ENCODE measurements at regions not wholly inside any gene's neighbourhood (a gene's known extent, or its start where the extent isn't known, plus 50 kb on each side); places are given as distances from the start of the nearest gene placed in this dataset.

DNA sequence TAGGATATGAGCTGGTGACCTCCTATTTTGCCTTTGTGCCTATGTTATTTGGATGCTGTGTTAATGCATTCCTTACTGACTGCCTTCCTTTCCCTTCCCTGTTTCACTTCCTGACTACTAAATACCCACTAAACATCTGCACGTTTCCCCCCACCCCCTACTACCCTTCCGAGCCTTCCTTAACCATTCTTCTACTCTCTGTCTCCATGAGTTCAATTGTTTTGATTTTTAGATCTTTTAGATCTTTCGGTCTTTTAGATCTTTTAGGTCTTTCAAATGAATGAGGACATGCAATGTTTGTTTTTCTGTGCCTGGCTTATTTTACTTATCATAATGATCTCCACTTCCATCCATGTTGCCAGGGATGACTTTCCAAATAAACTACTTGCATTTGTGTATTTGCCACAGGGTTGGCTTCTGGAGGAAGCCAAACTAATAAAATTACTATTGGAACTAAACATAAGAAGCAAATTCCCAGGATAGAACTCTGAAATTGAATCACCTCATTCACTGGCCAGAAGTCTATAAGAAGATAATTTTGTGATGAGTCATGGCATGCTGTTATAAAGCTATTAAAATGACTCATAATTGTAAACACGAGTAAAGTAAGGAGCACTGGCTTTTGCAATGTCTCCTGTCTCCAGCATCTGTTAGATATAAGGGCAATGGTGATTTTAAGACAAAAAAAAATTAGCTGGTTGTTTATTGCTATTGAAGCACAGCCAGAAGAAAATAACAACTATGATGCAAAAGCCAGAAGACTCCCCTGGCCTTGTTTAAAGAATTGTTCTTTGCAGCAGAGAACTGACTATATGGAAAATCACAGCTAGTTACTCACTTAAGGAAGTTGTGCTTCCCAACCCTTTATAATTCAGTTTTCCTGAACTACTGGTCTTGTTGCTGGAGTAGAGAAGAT lies 586.3 kb downstream of the LRFN5 start:
- Histone ChIP-seq H3K36me3 (ENCODE audit: control insufficient read depth in 2 of 2, insufficient read depth in 2 of 2, low read length in 1 of 2) (no peaks in the 10 kb centered on the region), H3K9me3 (ENCODE audit: control insufficient read depth in 2 of 2, insufficient read depth in 1 of 2, low read depth in 1 of 2, low read length in 1 of 2) (no peaks in the 10 kb centered on the region), H3K4me3 (ENCODE audit: low read depth in 1 of 2, low read length in 2 of 2) (no peak overlapping the region), H3K27ac (ENCODE audit: low read depth in 2 of 2, low read length in 1 of 2) (no peak overlapping the region), H3K27me3 (ENCODE audit: control insufficient read depth in 1 of 2, insufficient read depth in 2 of 2, low read length in 2 of 2) (no peaks in the 10 kb centered on the region), H3K4me1 (ENCODE audit: control insufficient read depth in 2 of 2, insufficient read depth in 2 of 2, low read length in 1 of 2) (no peaks in the 10 kb centered on the region)
- 36 to 48% methylated on average over 4 of the region's 4 CpGs for WGBS, 2 donors

DNA sequence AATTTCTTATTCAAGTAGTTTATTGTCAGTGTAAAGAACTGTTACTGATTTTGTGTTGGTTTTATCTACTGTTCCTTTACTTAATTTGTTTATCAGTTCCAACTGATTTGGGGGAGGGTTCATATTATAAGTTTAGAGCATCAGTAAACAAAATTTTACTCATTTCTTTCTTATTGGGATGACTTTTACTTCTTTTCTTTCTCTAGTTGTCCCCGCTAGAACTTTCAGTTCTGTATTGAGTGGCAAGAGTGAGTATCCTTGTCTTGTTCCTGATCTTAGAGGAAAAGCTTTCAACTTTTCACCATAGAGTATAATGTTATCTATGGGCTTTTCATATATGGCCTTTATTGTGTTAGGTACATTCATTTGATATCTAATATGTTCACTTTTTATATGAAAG lies 584.1 kb downstream of the LRFN5 start:
- Histone ChIP-seq H3K36me3 (ENCODE audit: control insufficient read depth in 2 of 2, insufficient read depth in 2 of 2, low read length in 1 of 2) (no peaks in the 10 kb centered on the region), H3K9me3 (ENCODE audit: control insufficient read depth in 2 of 2, insufficient read depth in 1 of 2, low read depth in 1 of 2, low read length in 1 of 2) (no peaks in the 10 kb centered on the region), H3K27me3 (ENCODE audit: control insufficient read depth in 1 of 2, insufficient read depth in 2 of 2, low read length in 2 of 2) (no peaks in the 10 kb centered on the region), H3K4me3 (ENCODE audit: low read depth in 1 of 2, low read length in 2 of 2) (no peak overlapping the region), H3K4me1 (ENCODE audit: control insufficient read depth in 2 of 2, insufficient read depth in 2 of 2, low read length in 1 of 2) (no peaks in the 10 kb centered on the region), H3K27ac (ENCODE audit: low read depth in 2 of 2, low read length in 1 of 2) (no peak overlapping the region)
- 86 to 90% methylated on average over 1 of the region's 1 CpG for WGBS, 2 donors

DNA sequence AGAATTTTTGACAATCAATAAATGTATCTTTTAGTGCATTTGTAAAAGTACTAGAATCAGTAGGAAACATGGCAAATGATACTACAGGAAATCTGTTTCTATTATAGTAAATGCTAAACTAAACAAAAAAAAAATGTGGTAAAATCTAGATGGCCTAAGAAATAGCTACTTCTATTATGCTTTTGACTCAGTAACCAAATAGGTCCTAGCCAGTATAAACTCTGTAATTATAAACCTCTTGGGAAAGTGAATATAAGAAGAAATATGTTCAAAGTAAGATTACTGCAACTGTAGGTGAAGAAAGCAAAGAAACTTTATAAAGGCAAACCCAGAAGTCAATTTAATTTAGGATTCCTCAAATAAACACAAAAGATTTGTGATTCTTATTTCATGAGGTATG lies 581.2 kb downstream of the LRFN5 start:
- Histone ChIP-seq H3K4me3 (ENCODE audit: low read depth in 1 of 2, low read length in 2 of 2) (no peak overlapping the region), H3K27me3 (ENCODE audit: control insufficient read depth in 1 of 2, insufficient read depth in 2 of 2, low read length in 2 of 2) (no peaks in the 10 kb centered on the region), H3K36me3 (ENCODE audit: control insufficient read depth in 2 of 2, insufficient read depth in 2 of 2, low read length in 1 of 2) (no peaks in the 10 kb centered on the region), H3K27ac (ENCODE audit: low read depth in 2 of 2, low read length in 1 of 2) (no peak overlapping the region), H3K4me1 (ENCODE audit: control insufficient read depth in 2 of 2, insufficient read depth in 2 of 2, low read length in 1 of 2) (no peaks in the 10 kb centered on the region), H3K9me3 (ENCODE audit: control insufficient read depth in 2 of 2, insufficient read depth in 1 of 2, low read depth in 1 of 2, low read length in 1 of 2) (no peaks in the 10 kb centered on the region)

DNA sequence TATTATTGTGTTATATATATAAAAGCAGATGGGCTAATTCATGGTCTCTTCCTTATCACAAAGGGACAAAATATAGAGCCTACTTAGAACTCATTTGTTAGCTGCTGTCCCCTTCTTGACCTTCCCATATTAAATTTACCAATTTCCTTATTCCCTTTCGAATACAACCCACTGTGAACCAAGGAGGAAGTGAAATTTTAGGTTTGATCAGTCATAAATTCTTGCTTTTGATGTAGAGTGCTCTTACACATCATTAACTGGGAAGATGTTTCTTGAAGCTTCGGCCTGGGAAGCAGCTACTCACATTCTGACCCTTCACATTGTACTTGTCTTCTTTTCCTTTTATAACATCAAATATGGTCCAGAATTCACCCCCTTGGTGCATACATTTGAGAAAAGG lies 579.0 kb downstream of the LRFN5 start:
- H3K4me3 ChIP-seq (ENCODE audit: low read depth in 1 of 2, low read length in 2 of 2): no peak overlapping the region
- no peaks in the 10 kb centered on the region for H3K9me3 ChIP-seq (ENCODE audit: control insufficient read depth in 2 of 2, insufficient read depth in 1 of 2, low read depth in 1 of 2, low read length in 1 of 2)
- no peaks in the 10 kb centered on the region for H3K36me3 ChIP-seq (ENCODE audit: control insufficient read depth in 2 of 2, insufficient read depth in 2 of 2, low read length in 1 of 2)
- 57 to 58% methylated on average over 2 of the region's 2 CpGs for WGBS, 2 donors
- no peaks in the 10 kb centered on the region for H3K4me1 ChIP-seq (ENCODE audit: control insufficient read depth in 2 of 2, insufficient read depth in 2 of 2, low read length in 1 of 2)
- H3K27ac ChIP-seq (ENCODE audit: low read depth in 2 of 2, low read length in 1 of 2): no peak overlapping the region
- H3K27me3 ChIP-seq (ENCODE audit: control insufficient read depth in 1 of 2, insufficient read depth in 2 of 2, low read length in 2 of 2): no peaks in the 10 kb centered on the region

DNA sequence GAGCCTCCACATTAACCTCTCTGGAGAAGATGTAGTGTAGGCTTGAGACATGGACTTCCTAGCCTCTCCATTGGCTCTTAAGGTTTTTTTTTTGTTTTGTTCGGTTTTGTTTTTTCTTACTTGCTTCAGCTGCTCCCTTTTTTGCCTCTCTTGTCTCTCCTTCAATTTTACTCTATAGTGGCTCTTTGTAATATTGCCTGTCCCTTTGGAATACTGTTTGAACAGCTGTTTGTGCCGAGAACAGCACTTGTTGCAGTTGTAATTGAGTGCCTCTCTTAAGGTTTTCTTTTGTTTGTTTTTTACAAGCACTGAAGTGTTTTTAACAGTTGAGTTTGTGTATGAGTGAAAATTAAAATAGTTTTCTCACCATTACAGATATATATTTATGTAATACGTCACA lies 567.7 kb downstream of the LRFN5 start:
- Histone ChIP-seq H3K4me3 (ENCODE audit: low read depth in 1 of 2, low read length in 2 of 2) (no peak overlapping the region), H3K27me3 (ENCODE audit: control insufficient read depth in 1 of 2, insufficient read depth in 2 of 2, low read length in 2 of 2) (no peaks in the 10 kb centered on the region), H3K36me3 (ENCODE audit: control insufficient read depth in 2 of 2, insufficient read depth in 2 of 2, low read length in 1 of 2) (no peaks in the 10 kb centered on the region), H3K4me1 (ENCODE audit: control insufficient read depth in 2 of 2, insufficient read depth in 2 of 2, low read length in 1 of 2) (no peaks in the 10 kb centered on the region), H3K9me3 (ENCODE audit: control insufficient read depth in 2 of 2, insufficient read depth in 1 of 2, low read depth in 1 of 2, low read length in 1 of 2) (no peaks in the 10 kb centered on the region), H3K27ac (ENCODE audit: low read depth in 2 of 2, low read length in 1 of 2) (no peak overlapping the region)
- WGBS, 2 donors: 68 to 72% methylated on average over 3 of the region's 3 CpGs

DNA sequence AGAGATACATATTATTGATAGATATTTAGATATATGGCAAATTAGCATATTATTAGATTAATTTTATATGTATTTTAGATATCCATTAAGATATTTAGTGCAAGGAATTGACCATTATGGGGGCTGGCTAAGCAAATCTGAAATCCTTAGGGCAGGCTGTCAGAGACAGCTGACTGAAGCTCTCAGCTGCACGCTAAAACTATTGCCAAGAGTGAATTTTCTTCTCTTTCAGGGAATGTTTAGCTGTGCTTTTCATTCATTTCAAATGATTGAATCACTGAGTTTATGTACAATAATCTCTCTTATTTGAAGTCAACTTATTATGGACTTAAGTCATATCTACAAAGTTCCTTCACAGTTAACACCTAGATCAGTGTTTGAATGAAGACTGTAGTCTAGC lies 566.5 kb downstream of the LRFN5 start:
- Histone ChIP-seq H3K27me3 (ENCODE audit: control insufficient read depth in 1 of 2, insufficient read depth in 2 of 2, low read length in 2 of 2) (no peaks in the 10 kb centered on the region), H3K9me3 (ENCODE audit: control insufficient read depth in 2 of 2, insufficient read depth in 1 of 2, low read depth in 1 of 2, low read length in 1 of 2) (no peaks in the 10 kb centered on the region), H3K4me3 (ENCODE audit: low read depth in 1 of 2, low read length in 2 of 2) (no peak overlapping the region), H3K4me1 (ENCODE audit: control insufficient read depth in 2 of 2, insufficient read depth in 2 of 2, low read length in 1 of 2) (no peaks in the 10 kb centered on the region), H3K36me3 (ENCODE audit: control insufficient read depth in 2 of 2, insufficient read depth in 2 of 2, low read length in 1 of 2) (no peaks in the 10 kb centered on the region), H3K27ac (ENCODE audit: low read depth in 2 of 2, low read length in 1 of 2) (no peak overlapping the region)
- 81 to 83% methylated on average over 1 of the region's 1 CpG for WGBS, 2 donors

DNA sequence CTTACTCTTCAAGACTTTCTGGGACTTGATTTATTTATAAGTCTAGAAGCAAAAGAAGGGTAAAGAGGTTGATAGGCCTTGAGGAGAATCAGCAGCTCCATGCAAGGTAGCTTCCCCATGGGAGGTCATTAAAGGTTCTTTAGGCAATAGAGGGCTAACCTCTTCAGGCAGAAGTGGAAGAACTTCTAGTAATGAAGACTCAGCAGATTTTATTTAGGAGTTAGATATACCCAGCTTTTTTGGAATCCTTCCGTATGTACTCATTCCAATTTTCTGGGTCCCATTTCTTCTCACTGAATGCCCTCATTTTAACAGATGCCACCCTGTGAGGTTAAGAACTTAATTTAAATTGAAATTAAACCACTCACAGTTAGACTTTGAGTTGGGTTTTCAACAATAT lies 565.6 kb downstream of the LRFN5 start:
- Histone ChIP-seq H3K36me3 (ENCODE audit: control insufficient read depth in 2 of 2, insufficient read depth in 2 of 2, low read length in 1 of 2) (no peaks in the 10 kb centered on the region), H3K4me1 (ENCODE audit: control insufficient read depth in 2 of 2, insufficient read depth in 2 of 2, low read length in 1 of 2) (no peaks in the 10 kb centered on the region), H3K9me3 (ENCODE audit: control insufficient read depth in 2 of 2, insufficient read depth in 1 of 2, low read depth in 1 of 2, low read length in 1 of 2) (no peaks in the 10 kb centered on the region), H3K4me3 (ENCODE audit: low read depth in 1 of 2, low read length in 2 of 2) (no peak overlapping the region), H3K27me3 (ENCODE audit: control insufficient read depth in 1 of 2, insufficient read depth in 2 of 2, low read length in 2 of 2) (no peaks in the 10 kb centered on the region), H3K27ac (ENCODE audit: low read depth in 2 of 2, low read length in 1 of 2) (no peak overlapping the region)
- whole genome bisulfite sequencing, 2 donors: 95 to 98% methylated on average over 1 of the region's 1 CpG

DNA sequence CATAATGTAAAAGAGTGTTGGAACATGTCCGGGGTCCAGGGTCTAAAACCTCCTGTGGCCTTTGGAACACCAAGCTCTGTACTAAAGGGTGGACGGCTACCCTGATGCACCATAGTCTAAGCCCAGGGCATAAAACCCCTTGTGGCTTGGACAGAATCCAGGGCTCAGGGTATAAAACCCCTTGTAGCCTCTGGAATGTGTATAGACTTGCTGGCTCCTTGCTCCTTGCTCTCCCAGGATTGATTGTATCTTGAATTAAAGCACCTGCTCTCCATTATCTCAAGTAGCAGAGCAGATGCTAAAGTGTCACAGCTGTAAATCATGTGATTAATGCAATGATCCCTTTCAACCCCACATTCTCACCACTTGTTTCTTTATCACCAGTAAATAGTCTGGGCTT lies 556.5 kb downstream of the LRFN5 start:
- Histone ChIP-seq H3K27me3 (ENCODE audit: control insufficient read depth in 1 of 2, insufficient read depth in 2 of 2, low read length in 2 of 2) (no peaks in the 10 kb centered on the region), H3K9me3 (ENCODE audit: control insufficient read depth in 2 of 2, insufficient read depth in 1 of 2, low read depth in 1 of 2, low read length in 1 of 2) (peaks cover 0 to 2% of the 10 kb centered on the region in 2 donors), H3K27ac (ENCODE audit: low read depth in 2 of 2, low read length in 1 of 2) (no peak overlapping the region), H3K36me3 (ENCODE audit: control insufficient read depth in 2 of 2, insufficient read depth in 2 of 2, low read length in 1 of 2) (no peaks in the 10 kb centered on the region), H3K4me1 (ENCODE audit: control insufficient read depth in 2 of 2, insufficient read depth in 2 of 2, low read length in 1 of 2) (no peaks in the 10 kb centered on the region), H3K4me3 (ENCODE audit: low read depth in 1 of 2, low read length in 2 of 2) (no peak overlapping the region)
- 81 to 87% methylated on average over 2 of the region's 2 CpGs for WGBS, 2 donors

DNA sequence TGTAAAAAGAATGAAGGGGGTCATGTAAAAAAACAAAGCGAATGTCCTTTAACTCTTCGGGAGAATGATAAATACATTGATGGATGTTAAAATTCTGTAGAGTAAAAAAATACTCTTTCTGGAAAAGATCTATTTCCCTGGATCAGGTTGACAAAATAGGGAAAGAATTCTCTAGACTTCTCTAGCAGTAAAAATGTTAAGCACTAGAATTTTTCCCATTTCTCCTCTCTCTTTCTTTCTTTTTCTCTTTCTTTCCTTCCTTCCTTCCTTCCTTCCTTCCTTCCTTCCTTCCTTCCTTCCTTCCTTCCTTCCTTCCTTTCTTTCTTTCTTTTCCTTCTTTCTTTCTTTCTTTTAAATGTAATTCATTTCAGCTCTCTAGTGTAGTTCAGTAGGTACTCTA lies 552.5 kb downstream of the LRFN5 start:
- Histone ChIP-seq H3K27ac (ENCODE audit: low read depth in 2 of 2, low read length in 1 of 2) (no peak overlapping the region), H3K9me3 (ENCODE audit: control insufficient read depth in 2 of 2, insufficient read depth in 1 of 2, low read depth in 1 of 2, low read length in 1 of 2) (peaks cover 0 to 2% of the 10 kb centered on the region in 2 donors), H3K36me3 (ENCODE audit: control insufficient read depth in 2 of 2, insufficient read depth in 2 of 2, low read length in 1 of 2) (no peaks in the 10 kb centered on the region), H3K4me3 (ENCODE audit: low read depth in 1 of 2, low read length in 2 of 2) (no peak overlapping the region), H3K4me1 (ENCODE audit: control insufficient read depth in 2 of 2, insufficient read depth in 2 of 2, low read length in 1 of 2) (no peaks in the 10 kb centered on the region), H3K27me3 (ENCODE audit: control insufficient read depth in 1 of 2, insufficient read depth in 2 of 2, low read length in 2 of 2) (no peaks in the 10 kb centered on the region)
- WGBS, 2 donors: 92 to 97% methylated on average over 2 of the region's 2 CpGs

DNA sequence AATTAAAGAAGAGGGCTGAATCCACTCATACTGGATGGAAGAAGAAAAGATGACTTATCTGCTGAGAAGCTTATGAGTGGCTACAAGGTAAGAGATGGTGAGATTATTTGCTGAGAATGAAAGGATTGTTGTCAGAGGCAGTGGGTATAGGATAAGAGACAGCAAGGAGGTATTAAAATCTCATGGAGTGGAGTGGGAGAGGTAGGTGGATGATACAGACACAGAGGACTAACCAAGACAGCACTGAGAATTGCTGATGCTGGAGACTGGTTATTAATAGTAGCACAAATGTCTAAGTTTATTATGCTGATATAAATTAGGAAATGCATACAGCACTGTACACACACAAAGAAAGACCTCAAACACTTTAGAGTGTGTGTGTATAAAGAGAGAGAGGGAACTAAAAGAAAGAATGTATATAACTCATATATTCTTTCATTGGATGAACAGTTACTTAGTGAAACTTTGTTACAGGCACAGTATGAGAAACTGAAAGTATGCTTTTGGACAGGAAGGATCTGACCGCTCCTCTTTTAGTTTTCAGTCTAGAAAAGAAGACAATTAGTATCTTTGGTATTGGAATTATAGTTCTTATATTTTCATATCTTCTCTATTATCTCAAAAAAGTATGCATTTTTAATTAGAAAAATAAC lies 543.1 kb downstream of the LRFN5 start:
- H3K4me1 ChIP-seq (ENCODE audit: control insufficient read depth in 2 of 2, insufficient read depth in 2 of 2, low read length in 1 of 2): no peaks in the 10 kb centered on the region

More for the DNA sequence above, 543.1 kb downstream of the LRFN5 start:
- Histone ChIP-seq H3K4me3 (ENCODE audit: low read depth in 1 of 2, low read length in 2 of 2) (no peak overlapping the region), H3K9me3 (ENCODE audit: control insufficient read depth in 2 of 2, insufficient read depth in 1 of 2, low read depth in 1 of 2, low read length in 1 of 2) (no peaks in the 10 kb centered on the region), H3K36me3 (ENCODE audit: control insufficient read depth in 2 of 2, insufficient read depth in 2 of 2, low read length in 1 of 2) (no peaks in the 10 kb centered on the region), H3K27me3 (ENCODE audit: control insufficient read depth in 1 of 2, insufficient read depth in 2 of 2, low read length in 2 of 2) (no peaks in the 10 kb centered on the region), H3K27ac (ENCODE audit: low read depth in 2 of 2, low read length in 1 of 2) (no peak overlapping the region)
- 88 to 89% methylated on average over 1 of the region's 1 CpG for WGBS, 2 donors

Data from esophagus (tissue), 2 donors.